ENCODE measurements at regions not wholly inside any gene's neighbourhood (a gene's known extent, or its start where the extent isn't known, plus 50 kb on each side); places are given as distances from the start of the nearest gene placed in this dataset.

DNA sequence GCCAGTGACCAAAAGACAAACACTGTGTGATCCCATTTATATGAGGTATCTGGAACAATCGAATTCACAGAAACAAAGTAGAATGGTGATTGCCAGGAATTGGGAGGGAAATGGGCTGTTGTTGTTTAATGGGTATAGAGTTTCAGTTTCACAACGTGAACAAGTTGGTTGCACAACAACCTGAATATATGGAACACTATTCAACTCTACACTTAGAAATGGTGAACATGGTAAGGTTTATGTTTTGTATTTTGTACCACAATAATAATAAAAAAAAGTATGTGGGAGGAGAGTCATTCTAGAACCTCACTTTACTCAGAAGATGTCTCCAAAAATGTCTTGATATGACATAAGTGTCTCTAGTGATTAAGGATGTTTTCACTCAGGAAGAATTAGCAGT is 85.2 kb upstream of the SGCE start:
- TF ChIP-seq POLR2AphosphoS5 (IDR thresholded peaks at IDR 0.05; ENCODE audit: low read depth, low read length), result no peak
- TF ChIP-seq POLR2A (IDR thresholded peaks at IDR 0.05; ENCODE audit: low read depth, low read length), result no peak
- no peak for TF ChIP-seq TAF1 (IDR thresholded peaks at IDR 0.05; ENCODE audit: low read depth, low read length)
